Neutrophil (primary cell): ENCODE measurements at regions not wholly inside any gene's neighbourhood (a gene's known extent, or its start where the extent isn't known, plus 50 kb on each side); places are given as distances from the start of the nearest gene placed in this dataset.

Experiments used
- H3K27ac ChIP-seq: fragments of 200-600 bp; sonication (generic); 2 replicates; pipeline ENCODE4 v1.5.1; 2016; ENCODE audit warnings: mild to moderate bottlenecking, moderate library complexity
- H3K27me3 ChIP-seq: fragments of 200-600 bp; sonication (generic); 2 replicates; pipeline ENCODE4 v1.6.0; 2016; ENCODE audit warnings: mild to moderate bottlenecking
- H3K36me3 ChIP-seq: fragments of 200-600 bp; sonication (generic); 2 replicates; pipeline ENCODE4 v1.5.1; 2017
- H3K4me1 ChIP-seq, 2 experiments: fragments of 200-600 bp in 1 of 2; sonication (generic) in 1 of 2; 1 replicate in 1 of 2; 2 replicates in 1 of 2; pipeline versions ENCODE4 v1.5.1 to v1.6.1; 2013 to 2016; ENCODE audit warnings: low read depth in 1 of 2, low read length in 1 of 2, mild to moderate bottlenecking in 1 of 2, moderate library complexity in 1 of 2; ENCODE audit not compliant: control insufficient read depth in 1 of 2, insufficient read depth in 1 of 2
- H3K4me3 ChIP-seq, 2 experiments: fragments of 200-600 bp in 1 of 2; sonication (generic) in 1 of 2; 1 replicate in 1 of 2; 2 replicates in 1 of 2; pipeline ENCODE4 v1.5.1; 2013 to 2016; ENCODE audit warnings: low read depth in 1 of 2, low read length in 1 of 2, mild to moderate bottlenecking in 1 of 2, moderate library complexity in 1 of 2
- H3K9me3 ChIP-seq: fragments of 200-600 bp; sonication (generic); 2 replicates; pipeline ENCODE4 v1.5.1; 2016
- CTCF ChIP-seq: fragments of 200-600 bp; sonication (generic); IDR thresholded peaks from 2 replicates; pipeline ENCODE4 v1.5.1; 2016; ENCODE audit warnings: antibody characterized with exemption

GRCh38 chr2:78564666-78565065 is 460.8 kb upstream of the REG3G start:
- H3K27ac ChIP-seq = no peak overlapping the region
- H3K27me3 ChIP-seq = no peaks in the 10 kb centered on the region
- H3K9me3 ChIP-seq = no peaks in the 10 kb centered on the region
- H3K4me1 ChIP-seq = no peaks in the 10 kb centered on the region
- no peak for TF ChIP-seq CTCF
- H3K4me3 ChIP-seq = no peak overlapping the region
- H3K36me3 ChIP-seq = no peaks in the 10 kb centered on the region

- no peak for TF ChIP-seq CTCF
- Histone ChIP-seq H3K27ac (no peak overlapping the region), H3K27me3 (no peaks in the 10 kb centered on the region), H3K4me1 (no peaks in the 10 kb centered on the region), H3K36me3 (no peaks in the 10 kb centered on the region), H3K4me3 (no peak overlapping the region), H3K9me3 (no peaks in the 10 kb centered on the region)
Measured at GRCh38 chr2:78568782-78569373, 456.6 kb upstream of the REG3G start.

- Histone ChIP-seq H3K27ac (no peak overlapping the region), H3K4me3 (no peak overlapping the region), H3K4me1 (no peaks in the 10 kb centered on the region), H3K9me3 (no peaks in the 10 kb centered on the region), H3K36me3 (no peaks in the 10 kb centered on the region), H3K27me3 (no peaks in the 10 kb centered on the region)
- no peak for TF ChIP-seq CTCF
Measured at GRCh38 chr2:78576409-78576808, 449.1 kb upstream of the REG3G start.

- Histone ChIP-seq H3K9me3 (no peaks in the 10 kb centered on the region), H3K4me1 (no peaks in the 10 kb centered on the region), H3K4me3 (no peak overlapping the region), H3K27me3 (no peaks in the 10 kb centered on the region), H3K36me3 (no peaks in the 10 kb centered on the region), H3K27ac (no peak overlapping the region)
- no peak for TF ChIP-seq CTCF
Measured at GRCh38 chr2:78585871-78586270, 439.6 kb upstream of the REG3G start.

- Histone ChIP-seq H3K27me3 (no peaks in the 10 kb centered on the region), H3K4me3 (no peak overlapping the region), H3K36me3 (no peaks in the 10 kb centered on the region), H3K9me3 (no peaks in the 10 kb centered on the region), H3K4me1 (no peaks in the 10 kb centered on the region), H3K27ac (no peak overlapping the region)
- no peak for TF ChIP-seq CTCF
Measured at GRCh38 chr2:78586316-78586715, 439.2 kb upstream of the REG3G start.

GRCh38 chr2:78589871-78590270 is 435.6 kb upstream of the REG3G start:
- no peaks in the 10 kb centered on the region for H3K27me3 ChIP-seq
- no peaks in the 10 kb centered on the region for H3K36me3 ChIP-seq
- TF ChIP-seq CTCF = no peak
- H3K4me3 ChIP-seq = no peak overlapping the region
- H3K4me1 ChIP-seq = no peaks in the 10 kb centered on the region
- no peaks in the 10 kb centered on the region for H3K9me3 ChIP-seq
- no peak overlapping the region for H3K27ac ChIP-seq
